Panc1 (cell line): ENCODE measurements at regions not wholly inside any gene's neighbourhood (a gene's known extent, or its start where the extent isn't known, plus 50 kb on each side); places are given as distances from the start of the nearest gene placed in this dataset.
"Not testable (repeated sequence)": the region's sequence is repeated elsewhere in the genome, so short reads cannot be mapped to it uniquely, and the experiment has no call there.

Source experiments
- ATAC-seq: fragments of 200-7000 bp; cut with Tn5 transposase; 2 replicates; pipeline ENCODE4 v1.9.1; 2020; ENCODE audit warnings: mild to moderate bottlenecking, moderate library complexity
- BruUV-seq: library from RNA; stranded (reverse); fragments of 400-500 nt; replicated peaks from 2 replicates; lab custom pipeline; 2021; lab: Mats Ljungman, UMichigan
- CTCF ChIA-PET: fragments of 300-600 bp; sonication (Branson Sonifier 250); formaldehyde crosslinking; loops from one replicate; lab custom pipeline; 2022; ENCODE audit warnings: antibody characterized with exemption; lab: Charles Lee
- POLR2A ChIA-PET: fragments of 300-600 bp; sonication (Branson Sonifier 250); formaldehyde crosslinking; loops from one replicate; lab custom pipeline; 2022; ENCODE audit warnings: antibody characterized with exemption; lab: Charles Lee
- DNase-seq: peaks from one replicate; pipeline ENCODE4 v3.0.0-alpha.2; 2010; ENCODE audit warnings: low read depth, low spot score
- H3K27ac ChIP-seq: 2 replicates; pipeline ENCODE4 v1.5.1; 2011; ENCODE audit warnings: mild to moderate bottlenecking, low read length, inconsistent platforms
- H3K27me3 ChIP-seq: fragments of 200-500 bp; sonication (Bioruptor generic); 2 replicates; pipeline ENCODE4 v1.6.0; 2014; ENCODE audit warnings: low read length, inconsistent platforms; ENCODE audit not compliant: control insufficient read depth, insufficient read depth
- H3K36me3 ChIP-seq: fragments of 200-500 bp; sonication (Bioruptor generic); 2 replicates; pipeline ENCODE4 v1.5.1; 2014; ENCODE audit warnings: inconsistent platforms, mild to moderate bottlenecking, low read length, moderate library complexity; ENCODE audit not compliant: control insufficient read depth, insufficient read depth
- H3K4me1 ChIP-seq: 2 replicates; pipeline ENCODE4 v1.5.1; 2011; ENCODE audit warnings: inconsistent platforms, mild to moderate bottlenecking, low read length, moderate library complexity; ENCODE audit not compliant: control insufficient read depth, insufficient read depth
- H3K4me3 ChIP-seq, 2 experiments: 2 replicates each; pipeline ENCODE4 v1.5.1; 2011 to 2012; ENCODE audit warnings: low read depth in 2 of 2, low read length in 2 of 2, mild to moderate bottlenecking in 2 of 2, inconsistent platforms in 1 of 2, moderate library complexity in 1 of 2
- H3K9me3 ChIP-seq: fragments of 200-500 bp; sonication (Bioruptor generic); 2 replicates; pipeline ENCODE4 v1.5.1; 2014; ENCODE audit warnings: low read depth, mild to moderate bottlenecking, inconsistent platforms, low read length, moderate library complexity; ENCODE audit not compliant: control insufficient read depth, insufficient read depth
- POLR2AphosphoS5 ChIP-seq: IDR thresholded peaks from 2 replicates; pipeline ENCODE4 v1.6.1; 2012; ENCODE audit warnings: mild to moderate bottlenecking, low read depth, low read length, moderate library complexity
- SIN3A ChIP-seq: IDR thresholded peaks from 2 replicates; pipeline ENCODE4 v1.6.1; 2012; ENCODE audit warnings: low read depth, mild to moderate bottlenecking, low read length, moderate library complexity, borderline replicate concordance; ENCODE audit not compliant: insufficient read depth
- TCF7L2 ChIP-seq: IDR thresholded peaks from 2 replicates; pipeline ENCODE4 v1.6.1; 2011; ENCODE audit warnings: mild to moderate bottlenecking, low read depth, low read length, inconsistent platforms
- in situ Hi-C: cut with HindIII; loops from 2 replicates; pipeline ENCODE4 v1.10.0; 2016; ENCODE audit warnings: low sequenced_read_pairs, low pct_unique_long_range_greater_than_20kb
- intact Hi-C: fragments of 100-400 bp; cut with micrococcal nuclease; formaldehyde crosslinking; loops from one replicate; pipeline ENCODE4 v1.10.0; 2022; ENCODE audit not compliant: unreplicated experiment
- TF ChIP-seq, protein P1 (sequence below): fragments of 450-650 bp; IDR thresholded peaks from 2 replicates; pipeline ENCODE4 v1.5.1; 2017; ENCODE audit warnings: mild to moderate bottlenecking
- TF ChIP-seq, protein P2 (sequence below), 2 experiments: IDR thresholded peaks; 2 replicates each; pipeline ENCODE4 v1.6.1; 2011 to 2012; ENCODE audit warnings: low read depth in 2 of 2, control low read depth in 1 of 2, low read length in 1 of 2, mild to moderate bottlenecking in 1 of 2, moderate library complexity in 1 of 2; ENCODE audit not compliant: insufficient read depth in 1 of 2

- intact Hi-C loops (no loop called here), in situ Hi-C loops (no loop called here)
- POLR2A ChIA-PET = no interaction called here
Observed at GRCh38 chr10:8677642-8678041, 623.2 kb downstream of the GATA3 start.

DNA sequence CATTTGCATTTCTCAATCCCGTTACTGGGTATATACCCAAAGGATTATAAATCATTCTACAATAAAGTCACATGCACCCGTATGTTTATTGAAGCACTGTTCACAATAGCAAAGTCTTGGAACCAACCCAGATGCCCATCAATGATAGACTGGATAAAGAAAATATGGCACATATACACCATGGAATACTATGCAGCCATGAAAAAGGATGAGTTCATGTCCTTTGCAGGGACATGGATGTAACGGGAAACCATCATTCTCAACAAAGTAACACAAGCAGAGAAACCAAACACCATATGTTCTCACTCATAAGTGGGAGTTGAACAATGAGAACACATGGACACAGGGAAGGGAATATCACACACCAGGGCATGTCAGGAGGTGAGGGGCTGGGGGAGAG, 630.4 kb downstream of the GATA3 start:
- DNase-seq, POLR2A ChIA-PET, H3K27me3 ChIP-seq, in situ Hi-C loops, ATAC-seq, H3K36me3 ChIP-seq, H3K9me3 ChIP-seq, H3K27ac ChIP-seq, H3K4me3 ChIP-seq, BruUV-seq, H3K4me1 ChIP-seq, CTCF ChIA-PET, intact Hi-C loops: not testable (repeated sequence)

More at GRCh38 chr10:8677642-8678041, 623.2 kb downstream of the GATA3 start:
- no peaks in the 10 kb centered on the region for H3K4me1 ChIP-seq
- no peak for TF ChIP-seq SIN3A
- TF ChIP-seq, protein P1, sequence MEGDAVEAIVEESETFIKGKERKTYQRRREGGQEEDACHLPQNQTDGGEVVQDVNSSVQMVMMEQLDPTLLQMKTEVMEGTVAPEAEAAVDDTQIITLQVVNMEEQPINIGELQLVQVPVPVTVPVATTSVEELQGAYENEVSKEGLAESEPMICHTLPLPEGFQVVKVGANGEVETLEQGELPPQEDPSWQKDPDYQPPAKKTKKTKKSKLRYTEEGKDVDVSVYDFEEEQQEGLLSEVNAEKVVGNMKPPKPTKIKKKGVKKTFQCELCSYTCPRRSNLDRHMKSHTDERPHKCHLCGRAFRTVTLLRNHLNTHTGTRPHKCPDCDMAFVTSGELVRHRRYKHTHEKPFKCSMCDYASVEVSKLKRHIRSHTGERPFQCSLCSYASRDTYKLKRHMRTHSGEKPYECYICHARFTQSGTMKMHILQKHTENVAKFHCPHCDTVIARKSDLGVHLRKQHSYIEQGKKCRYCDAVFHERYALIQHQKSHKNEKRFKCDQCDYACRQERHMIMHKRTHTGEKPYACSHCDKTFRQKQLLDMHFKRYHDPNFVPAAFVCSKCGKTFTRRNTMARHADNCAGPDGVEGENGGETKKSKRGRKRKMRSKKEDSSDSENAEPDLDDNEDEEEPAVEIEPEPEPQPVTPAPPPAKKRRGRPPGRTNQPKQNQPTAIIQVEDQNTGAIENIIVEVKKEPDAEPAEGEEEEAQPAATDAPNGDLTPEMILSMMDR = no peak
- TF ChIP-seq, protein P2, sequence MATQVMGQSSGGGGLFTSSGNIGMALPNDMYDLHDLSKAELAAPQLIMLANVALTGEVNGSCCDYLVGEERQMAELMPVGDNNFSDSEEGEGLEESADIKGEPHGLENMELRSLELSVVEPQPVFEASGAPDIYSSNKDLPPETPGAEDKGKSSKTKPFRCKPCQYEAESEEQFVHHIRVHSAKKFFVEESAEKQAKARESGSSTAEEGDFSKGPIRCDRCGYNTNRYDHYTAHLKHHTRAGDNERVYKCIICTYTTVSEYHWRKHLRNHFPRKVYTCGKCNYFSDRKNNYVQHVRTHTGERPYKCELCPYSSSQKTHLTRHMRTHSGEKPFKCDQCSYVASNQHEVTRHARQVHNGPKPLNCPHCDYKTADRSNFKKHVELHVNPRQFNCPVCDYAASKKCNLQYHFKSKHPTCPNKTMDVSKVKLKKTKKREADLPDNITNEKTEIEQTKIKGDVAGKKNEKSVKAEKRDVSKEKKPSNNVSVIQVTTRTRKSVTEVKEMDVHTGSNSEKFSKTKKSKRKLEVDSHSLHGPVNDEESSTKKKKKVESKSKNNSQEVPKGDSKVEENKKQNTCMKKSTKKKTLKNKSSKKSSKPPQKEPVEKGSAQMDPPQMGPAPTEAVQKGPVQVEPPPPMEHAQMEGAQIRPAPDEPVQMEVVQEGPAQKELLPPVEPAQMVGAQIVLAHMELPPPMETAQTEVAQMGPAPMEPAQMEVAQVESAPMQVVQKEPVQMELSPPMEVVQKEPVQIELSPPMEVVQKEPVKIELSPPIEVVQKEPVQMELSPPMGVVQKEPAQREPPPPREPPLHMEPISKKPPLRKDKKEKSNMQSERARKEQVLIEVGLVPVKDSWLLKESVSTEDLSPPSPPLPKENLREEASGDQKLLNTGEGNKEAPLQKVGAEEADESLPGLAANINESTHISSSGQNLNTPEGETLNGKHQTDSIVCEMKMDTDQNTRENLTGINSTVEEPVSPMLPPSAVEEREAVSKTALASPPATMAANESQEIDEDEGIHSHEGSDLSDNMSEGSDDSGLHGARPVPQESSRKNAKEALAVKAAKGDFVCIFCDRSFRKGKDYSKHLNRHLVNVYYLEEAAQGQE (IDR thresholded peaks at IDR 0.05; ENCODE audit: insufficient read depth in 1 of 2, low read depth in 2 of 2, low read length in 1 of 2) = no peak
- TF ChIP-seq TCF7L2 = no peak
- TF ChIP-seq POLR2AphosphoS5 = no peak
- no peak overlapping the region for H3K27ac ChIP-seq
- H3K27me3 ChIP-seq = no peaks in the 10 kb centered on the region
- CTCF ChIA-PET = no interaction called here
- no TSS peak for BruUV-seq
- H3K4me3 ChIP-seq = no peak overlapping the region
- DNase-seq (no peak), ATAC-seq (no peak)
- H3K9me3 ChIP-seq = no peaks in the 10 kb centered on the region
- no peaks in the 10 kb centered on the region for H3K36me3 ChIP-seq

GRCh38 chr10:8688881-8689280, 634.4 kb downstream of the GATA3 start:
- no peaks in the 10 kb centered on the region for H3K27me3 ChIP-seq
- no peaks in the 10 kb centered on the region for H3K4me1 ChIP-seq
- ATAC-seq (no peak), DNase-seq (no peak)
- POLR2A ChIA-PET = interaction anchor here (0.5 kb wide), 1 partner anchor 13 kb away, joined by 3 read pairs; no protein-coding TSS in a partner anchor
- no peaks in the 10 kb centered on the region for H3K9me3 ChIP-seq
- TF ChIP-seq TCF7L2 (no peak), POLR2AphosphoS5 (no peak), SIN3A (no peak)
- TF ChIP-seq, protein P2 (IDR thresholded peaks at IDR 0.05; ENCODE audit: insufficient read depth in 1 of 2, low read depth in 2 of 2, low read length in 1 of 2) = no peak
- TF ChIP-seq, protein P1 = no peak
- BruUV-seq = no TSS peak
- in situ Hi-C loops = no loop called here
- CTCF ChIA-PET = no interaction called here
- no peaks in the 10 kb centered on the region for H3K36me3 ChIP-seq
- H3K4me3 ChIP-seq = no peak overlapping the region
- H3K27ac ChIP-seq = no peak overlapping the region
- intact Hi-C loops = no loop called here
